GM03348 (cell line): ENCODE measurements at regions not wholly inside any gene's neighbourhood (a gene's known extent, or its start where the extent isn't known, plus 50 kb on each side); places are given as distances from the start of the nearest gene placed in this dataset.
"Not testable (repeated sequence)": the region's sequence is repeated elsewhere in the genome, so short reads cannot be mapped to it uniquely, and the experiment has no call there.

Experiments
- DNase-seq: peaks from one replicate; pipeline ENCODE4 v3.0.0; 2012; ENCODE audit warnings: low spot score

DNA sequence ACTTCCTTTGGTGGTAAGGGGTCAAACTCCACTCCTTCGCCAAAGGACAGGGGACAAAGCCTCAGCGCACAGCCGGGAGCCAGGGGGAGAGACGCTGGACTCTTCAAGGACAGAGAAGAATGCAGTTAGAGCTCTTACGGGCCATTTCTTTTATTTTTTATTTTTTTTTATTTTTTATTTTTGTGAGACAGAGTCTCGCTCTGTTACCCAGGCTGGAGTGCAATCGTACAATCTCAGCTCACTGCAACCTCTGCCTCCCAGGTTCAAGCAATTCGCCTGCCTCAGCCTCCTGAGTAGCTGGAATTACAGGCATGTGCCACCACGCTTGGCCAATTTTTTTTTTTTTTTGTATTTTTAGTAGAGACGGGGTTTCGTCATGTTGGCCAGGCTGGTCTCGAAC is 93.2 kb upstream of the RPH3AL start, which contains the start of gene RFLNB:
Gene RFLNB, minus strand, starts transcription at position 101 of the 400 bp plus-strand sequence.
- not testable (repeated sequence) for DNase-seq

DNA sequence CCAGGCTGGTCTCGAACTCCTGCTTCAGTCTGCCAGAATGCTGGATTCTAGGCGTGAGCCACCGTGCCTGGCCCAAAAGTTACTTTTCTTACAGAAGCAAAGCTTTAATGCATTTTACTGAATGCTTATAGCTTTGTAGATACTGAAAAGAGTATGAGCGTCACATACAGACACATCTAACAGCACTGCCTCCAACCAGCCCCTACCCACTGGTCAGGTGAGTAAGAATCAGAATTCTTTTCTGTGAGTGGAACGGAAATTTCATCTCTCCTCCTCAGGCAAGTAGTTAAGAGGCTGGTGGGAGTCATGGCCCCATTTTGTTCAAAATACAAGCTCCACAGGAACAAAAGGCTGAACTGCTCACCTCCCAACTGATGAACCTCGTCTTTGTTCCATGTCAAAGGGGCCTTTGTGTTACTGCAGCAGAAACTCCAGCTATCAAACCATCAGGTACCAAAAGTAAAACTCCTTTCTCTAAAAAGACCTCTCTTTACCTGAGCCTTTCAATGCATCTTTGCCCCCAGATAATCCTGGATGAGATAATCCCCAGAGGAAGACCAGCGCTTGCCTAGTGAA is 92.4 kb upstream of the RPH3AL start:
- DNase-seq: no peak

DNA sequence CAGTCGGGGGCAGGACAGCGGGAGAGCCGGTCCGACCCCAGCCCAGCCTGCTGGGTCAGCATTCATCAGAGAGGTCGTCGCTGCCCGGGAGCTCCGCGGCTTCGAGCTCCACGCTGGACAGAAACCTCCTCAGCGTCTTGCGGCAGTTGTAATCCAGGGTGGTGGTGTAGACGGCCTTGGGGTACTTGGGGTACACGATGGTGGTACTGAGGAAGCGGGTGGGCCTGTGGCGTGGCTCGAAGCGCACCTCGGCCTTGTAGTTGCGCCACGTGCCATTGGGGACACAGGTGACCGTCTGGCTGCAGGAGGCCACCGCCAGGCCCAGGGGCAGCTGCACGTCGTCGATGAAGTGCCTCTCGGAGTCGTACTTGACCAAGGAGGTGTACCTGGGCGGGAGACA is 90.5 kb upstream of the RPH3AL start:
- DNase-seq: no peak

DNA sequence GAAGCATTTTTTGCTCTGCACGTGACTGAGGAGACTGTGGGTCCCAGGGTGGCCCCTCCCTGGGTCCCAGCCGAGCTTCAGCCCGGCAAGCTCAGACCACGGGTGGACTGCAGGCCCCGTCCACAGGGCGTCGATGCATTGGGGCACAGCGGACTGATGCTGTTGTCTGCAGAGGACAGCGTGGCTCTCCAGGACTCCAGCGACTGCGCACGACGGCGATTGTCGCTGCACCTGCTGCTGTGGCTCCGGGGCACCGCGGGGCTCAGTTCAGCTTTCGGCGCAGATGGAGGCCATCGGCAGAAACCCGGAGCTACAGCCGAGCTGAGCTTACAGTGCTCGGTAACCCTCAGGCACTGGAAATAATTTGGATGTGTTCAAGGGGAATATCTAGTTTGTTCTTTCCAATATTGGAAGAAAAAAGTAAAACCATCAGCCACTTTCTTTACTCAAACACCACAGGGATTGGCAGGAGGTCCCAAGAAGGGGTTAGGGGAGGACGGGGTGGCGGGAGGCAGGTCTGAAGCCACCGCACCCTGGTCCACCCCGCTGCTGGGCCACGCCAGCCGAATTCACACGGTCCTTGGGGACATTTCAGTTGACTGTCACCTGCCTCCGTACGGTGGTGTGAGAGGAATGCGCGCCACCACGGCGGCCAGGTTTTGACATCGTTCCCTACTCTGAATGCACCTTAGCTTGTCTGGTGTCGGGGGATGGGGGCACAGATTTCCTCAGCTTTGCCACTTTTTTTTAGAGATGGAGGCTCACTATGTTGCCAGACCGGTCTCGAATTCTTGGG is 88.7 kb upstream of the RPH3AL start:
- no peak for DNase-seq

DNA sequence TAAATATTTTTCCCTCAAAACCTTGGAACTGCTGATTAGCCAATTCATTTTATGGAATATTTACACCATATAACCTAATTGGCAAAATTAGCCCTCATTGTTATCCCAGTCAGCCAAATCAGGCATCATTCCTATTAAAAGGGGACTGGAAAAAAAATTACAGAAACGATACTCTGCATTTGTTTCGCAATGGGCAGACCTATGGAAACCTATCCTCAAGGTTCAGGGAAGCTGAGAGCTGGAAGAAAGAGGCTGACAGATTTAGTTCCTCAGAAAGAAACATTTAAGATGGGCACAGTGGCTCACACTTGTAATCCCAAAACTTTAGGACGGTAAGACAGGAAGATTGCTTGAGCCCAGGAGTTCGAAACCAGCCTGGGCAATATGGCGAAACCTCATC is 85.6 kb upstream of the RPH3AL start:
- DNase-seq: no peak

DNA sequence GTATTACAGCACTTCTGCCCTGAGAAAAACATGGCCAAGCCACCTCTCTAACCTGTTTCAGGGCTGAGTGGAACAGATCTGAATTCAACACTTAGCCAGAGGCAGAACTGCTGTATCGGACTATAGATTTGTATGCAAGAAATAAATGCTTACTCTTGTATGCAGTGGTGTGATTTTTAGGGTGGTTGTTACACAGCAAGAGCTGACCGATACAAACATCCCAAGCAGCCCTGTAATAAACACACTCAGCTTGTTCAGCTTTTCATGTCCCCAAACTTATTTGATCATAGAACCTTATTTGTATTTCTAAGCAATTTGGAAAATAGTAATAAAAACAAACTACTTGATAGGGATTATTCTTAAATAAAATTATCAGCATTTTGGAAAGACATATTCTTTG is 84.9 kb upstream of the RPH3AL start:
- DNase-seq: no peak

DNA sequence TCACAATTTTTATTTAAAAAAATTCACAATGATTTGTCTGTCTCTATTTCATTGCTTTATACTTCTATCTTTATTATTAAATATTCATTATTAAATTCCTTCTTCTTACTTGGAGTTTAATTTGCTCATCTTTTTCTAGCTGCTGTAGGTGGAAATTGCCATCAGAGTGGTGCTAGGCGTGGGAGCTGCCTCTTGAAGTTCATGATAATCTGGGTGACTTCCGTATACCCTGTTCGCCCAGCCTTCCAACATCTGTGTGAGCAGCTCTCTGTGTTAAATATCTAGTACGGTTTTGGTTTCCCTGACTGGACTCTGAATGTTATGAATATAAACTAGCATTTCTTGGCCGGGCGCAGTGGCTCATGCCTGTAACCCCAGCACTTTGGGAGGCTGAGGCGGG is 84.0 kb upstream of the RPH3AL start:
- DNase-seq: no peak

DNA sequence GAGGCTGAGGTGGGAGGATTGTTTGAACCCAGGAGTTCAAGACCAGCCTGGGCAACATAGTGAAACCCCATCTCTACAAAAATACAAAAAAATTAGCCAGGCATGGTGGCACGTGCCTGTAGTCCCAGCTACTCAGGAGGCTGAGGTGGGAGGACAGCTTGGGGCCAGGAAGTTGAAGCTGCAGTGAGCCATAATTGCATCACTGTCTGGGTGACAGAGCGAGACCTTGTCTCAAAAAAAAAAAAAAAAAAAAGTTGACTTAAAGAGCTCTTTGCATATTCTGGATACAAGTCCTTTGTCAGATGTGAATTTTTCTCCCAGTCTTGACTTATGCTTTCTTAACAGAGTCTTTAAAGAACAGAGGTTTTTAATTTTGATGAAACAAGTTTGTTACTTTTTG is 79.9 kb upstream of the RPH3AL start:
- DNase-seq: not testable (repeated sequence)

DNA sequence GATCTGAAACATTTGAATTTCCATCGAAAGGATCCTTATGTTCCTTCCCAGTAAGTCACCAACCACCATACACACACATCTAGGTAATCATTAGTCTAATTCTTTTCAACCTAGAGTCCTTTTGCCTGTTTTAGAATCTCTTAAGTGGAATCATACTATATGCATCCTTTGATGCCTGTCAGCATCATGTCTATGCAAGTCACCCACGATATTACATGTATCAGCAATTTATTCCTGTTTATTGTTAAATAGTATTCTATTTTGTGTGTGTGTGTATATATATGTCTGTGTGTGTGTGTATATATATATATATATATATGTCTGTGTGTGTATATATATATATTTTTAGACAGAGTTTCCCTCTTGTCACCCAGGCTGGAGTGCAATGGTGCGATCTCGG is 78.9 kb upstream of the RPH3AL start:
- DNase-seq: no peak

DNA sequence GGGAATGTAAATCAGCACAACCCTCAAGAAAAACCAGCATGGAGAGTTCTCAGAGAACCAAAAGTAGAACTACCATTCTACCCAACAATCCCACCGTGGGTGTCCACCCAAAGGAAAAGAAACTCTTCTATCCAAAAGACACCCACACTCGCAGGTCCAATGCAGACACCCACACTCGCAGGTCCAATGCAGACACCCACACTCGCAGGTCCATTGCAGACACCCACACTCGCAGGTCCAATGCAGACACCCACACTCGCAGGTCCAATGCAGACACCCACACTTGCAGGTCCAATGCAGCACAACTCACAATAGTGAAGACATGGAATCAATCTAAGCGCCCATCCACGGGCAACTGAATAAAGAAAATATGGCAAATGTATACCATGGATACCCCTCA is 77.0 kb upstream of the RPH3AL start:
- no peak for DNase-seq

DNA sequence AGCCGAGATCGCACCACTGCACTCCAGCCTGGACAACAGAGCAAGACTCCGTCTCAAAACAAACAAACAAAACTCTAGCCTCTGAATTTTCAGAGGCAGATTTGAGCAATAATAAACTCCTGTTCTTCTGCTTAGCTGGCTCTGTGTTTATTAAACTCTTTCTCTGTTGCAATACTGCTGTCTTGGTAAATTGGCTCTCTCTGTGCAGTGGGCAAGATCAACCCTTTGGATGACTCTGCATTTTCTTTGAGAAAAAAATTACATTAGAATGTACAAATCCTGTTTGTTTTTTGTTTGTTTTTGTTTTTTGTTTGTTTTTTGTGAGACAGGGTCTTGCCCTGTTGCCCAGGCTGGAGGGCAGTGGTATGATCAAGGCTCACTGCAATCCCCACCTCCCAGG is 75.8 kb upstream of the RPH3AL start:
- no peak for DNase-seq

DNA sequence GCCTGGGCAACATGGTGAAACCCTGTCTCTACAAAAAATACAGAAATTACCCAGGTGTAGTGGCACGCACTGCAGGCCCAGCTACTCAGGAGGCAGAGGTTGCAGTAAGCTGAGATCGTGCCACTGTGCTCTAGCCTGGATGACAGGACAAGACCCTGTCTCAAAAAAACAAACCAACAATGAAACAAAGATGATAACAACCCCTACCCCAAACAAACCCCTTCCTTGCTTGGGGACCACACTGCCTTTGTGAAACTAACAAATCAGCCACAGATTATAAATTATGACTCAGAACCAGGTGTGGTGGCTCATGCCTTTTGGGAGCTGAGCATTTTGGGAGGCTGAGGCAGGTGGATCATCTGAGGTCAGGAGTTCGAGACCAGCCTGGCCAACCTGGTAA is 75.3 kb upstream of the RPH3AL start:
- DNase-seq: no peak

DNA sequence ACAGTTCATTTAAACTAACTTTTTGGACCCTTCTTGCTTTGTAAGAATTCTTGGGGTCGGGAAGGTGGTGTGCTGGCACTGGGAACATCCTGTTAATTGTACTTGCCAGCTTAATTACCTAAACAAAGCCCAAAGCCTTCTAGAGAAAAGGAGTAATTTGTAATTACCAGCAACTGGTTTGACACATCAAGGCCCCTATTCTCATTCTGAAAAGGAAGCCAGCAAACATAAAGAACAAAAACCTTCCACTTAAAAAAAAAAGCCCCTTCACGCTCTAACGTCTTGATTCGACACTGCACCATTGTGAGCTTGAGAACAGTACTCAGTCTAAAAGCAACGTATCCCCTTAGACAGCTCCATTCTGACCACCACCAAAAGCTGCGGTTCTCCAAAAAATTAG is 74.7 kb upstream of the RPH3AL start:
- DNase-seq: no peak

DNA sequence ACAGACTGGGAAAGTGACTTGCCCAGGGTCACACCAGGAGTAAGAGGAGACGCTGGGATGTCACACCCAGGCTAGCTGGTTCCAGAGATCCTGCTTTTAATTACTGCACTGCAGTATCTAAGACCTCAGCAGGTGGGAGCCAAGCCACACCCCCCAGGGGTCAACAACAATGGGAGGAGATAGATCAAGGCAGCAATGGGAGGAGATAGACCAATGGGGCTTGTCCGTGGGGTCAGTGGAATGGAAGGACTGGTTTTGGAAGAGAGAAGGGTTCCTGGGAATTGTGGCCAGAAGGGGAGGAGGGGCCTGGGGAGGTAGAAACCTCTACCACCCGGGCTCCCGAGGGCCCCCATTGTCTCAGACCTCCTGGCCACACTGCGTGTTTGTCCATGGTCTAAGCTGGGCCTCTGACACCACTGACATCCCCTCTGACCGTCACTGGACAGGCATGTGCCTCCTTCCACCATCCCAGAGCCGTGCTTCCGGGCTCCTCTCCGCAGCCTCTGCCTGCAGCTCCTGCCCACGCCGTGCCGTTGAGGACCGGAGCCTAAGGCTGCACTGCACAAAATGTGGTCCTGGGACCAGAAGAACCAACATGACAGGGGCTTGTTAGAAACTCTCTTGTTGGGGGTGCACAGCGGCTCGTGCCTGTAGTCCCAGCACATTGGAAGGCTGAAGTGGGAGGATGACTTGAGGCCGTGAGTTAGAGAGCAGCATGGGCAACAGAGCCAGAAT is 69.8 kb upstream of the RPH3AL start:
- DNase-seq: no peak

DNA sequence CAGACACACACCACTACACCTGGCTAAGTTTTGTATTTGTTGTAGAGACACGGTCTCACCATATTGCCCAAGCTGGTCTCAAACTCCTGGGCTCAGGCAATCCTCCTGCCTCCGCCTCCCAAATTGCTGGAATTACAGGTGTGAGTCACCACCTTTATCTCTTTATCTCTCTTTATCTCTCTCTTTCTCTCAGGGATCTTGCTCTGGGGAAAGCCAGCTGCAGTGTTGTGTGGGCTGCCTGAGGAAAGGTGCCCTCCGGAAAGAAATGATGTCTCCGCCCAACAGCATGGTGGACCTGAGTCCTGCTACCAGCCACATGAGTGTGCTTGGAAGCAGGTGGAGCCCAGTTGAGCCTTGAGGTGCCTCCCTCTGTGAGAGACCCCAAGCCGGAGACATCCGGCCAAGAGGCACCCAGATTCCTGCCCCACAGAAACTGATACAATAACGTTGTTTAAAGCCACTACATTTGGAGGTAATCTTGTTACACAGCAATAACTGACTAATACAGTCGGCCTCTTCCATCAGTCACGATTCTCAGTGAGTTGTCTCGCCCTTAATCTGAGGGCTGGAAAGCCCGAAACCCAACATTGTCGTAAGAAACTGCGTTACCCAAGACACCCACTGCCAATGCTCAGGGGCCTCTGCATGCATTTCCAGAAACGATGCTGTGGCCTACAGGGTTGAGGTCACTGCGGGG is 68.0 kb upstream of the RPH3AL start:
- no peak for DNase-seq

DNA sequence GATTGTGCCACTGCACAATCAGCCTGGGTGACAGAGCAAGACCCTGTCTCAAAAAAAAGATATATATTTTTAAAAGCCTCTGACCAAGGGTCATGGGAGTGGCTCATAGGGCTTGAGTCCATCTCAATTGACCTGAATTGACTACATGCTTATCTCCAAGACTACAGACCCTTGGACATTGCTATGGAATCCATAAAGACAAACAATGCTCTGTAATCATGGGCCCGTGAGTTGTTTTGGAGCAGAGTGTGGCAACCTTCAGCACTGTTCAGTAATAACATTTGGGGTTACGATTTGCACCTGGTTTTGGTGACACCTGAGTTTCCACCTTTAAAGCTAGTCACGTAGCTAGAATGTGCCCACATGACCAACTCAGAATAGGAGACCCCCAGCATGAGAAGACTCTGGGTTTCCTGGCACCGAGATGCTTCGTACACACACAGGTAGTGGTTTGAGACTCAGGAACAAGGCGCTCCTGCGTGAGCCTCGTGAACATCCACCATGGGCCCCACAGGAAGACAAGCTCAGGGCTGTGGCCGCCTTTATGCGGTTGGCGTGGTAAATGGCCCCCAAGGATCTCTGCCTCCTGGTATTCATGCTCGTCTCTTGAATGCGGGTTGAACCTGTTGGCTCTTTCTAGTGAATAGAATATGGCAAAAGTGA is 66.6 kb upstream of the RPH3AL start:
- DNase-seq: no peak

DNA sequence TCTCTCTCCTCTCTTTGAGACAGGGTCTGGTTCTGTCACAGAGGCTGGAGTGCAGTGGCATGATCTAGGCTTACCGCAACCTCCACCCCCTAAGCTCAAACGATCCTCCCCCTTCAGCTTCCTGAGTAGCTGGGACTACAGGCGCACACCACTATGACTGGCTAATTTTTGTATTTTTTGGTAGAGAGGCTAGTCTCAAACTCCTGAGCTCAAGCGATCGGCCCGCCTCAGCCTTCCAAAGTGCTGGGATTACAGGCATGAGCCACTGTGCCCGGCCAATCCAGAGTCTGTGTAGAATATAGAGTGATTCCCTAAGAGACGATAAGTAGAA is 65.8 kb upstream of the RPH3AL start:
- no peak for DNase-seq

DNA sequence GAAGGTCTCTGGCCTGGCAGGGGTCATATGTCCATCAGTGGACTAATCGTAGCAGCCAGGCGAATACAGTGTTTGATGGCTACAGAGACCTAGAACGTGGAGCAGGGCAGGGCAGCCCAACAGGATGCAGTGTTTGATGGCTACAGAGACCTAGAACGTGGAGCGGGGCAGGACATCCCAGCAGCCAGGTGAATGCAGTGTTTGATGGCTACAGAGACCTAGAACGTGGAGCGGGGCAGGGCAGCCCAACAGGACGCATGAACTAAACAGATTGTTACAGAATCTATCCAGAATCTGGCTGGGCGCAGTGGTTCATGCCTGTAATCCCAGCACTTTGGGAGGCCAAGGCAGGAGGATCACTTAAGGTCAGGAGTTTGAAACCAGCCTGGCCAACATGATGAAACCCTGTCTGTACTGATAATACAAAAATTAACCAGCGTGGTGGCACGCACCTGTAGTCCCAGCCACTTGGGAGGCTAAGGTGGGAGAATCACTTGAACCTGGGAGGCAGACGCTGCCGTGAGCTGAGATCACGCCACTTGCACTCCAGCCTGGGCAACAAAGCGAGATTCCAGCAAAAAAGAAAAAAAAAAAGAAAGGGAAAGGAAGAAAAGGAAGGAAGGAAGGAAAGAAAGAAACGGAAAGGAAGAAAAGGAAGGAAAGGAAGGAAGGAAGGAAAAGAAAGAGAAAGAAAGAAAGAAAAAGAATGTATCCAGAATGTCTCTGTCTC is 65.2 kb upstream of the RPH3AL start:
- DNase-seq: no peak

DNA sequence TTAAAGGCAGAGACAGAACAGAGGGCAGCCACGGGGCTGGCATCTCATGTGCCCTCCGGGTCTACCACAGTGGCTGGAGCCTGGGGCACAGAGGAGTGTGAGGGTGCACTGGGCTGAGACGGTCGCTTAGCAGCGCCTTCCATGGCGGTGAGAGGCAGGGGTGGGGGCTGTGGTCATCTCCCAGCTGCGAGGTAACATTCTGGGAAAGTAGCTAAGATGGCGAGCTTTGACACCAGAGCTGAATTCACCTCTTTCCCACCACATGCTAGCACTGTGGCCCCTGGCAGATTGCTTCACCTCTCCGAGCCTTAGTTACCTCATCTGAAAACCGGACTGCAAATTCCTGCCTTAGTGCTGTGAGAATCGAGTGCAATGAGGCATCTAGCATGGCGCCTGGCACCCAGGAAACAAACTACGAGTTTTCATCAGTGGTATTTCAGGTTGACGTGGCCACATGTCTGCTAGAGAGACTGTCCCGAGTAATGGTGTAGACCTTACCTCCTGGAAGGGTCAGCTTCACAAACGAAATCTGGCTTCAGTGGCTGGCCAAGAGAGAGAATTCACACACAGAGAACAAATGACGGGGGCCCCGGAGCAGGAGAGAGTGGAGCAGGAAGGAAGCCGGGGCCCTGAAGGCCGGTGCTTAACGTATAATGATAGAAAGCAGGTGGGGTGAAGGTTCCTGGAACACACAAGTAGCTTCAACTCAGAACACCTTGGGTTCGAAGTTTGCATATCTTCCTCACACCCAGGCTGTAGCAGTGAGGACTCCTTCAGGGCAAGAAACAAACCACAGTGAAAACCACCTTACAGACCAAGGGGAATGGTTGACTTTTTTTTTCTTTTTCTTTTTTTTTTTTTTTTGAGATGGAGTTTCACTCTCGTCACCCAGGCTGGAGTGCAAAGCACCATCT is 63.9 kb upstream of the RPH3AL start:
- no peak for DNase-seq

DNA sequence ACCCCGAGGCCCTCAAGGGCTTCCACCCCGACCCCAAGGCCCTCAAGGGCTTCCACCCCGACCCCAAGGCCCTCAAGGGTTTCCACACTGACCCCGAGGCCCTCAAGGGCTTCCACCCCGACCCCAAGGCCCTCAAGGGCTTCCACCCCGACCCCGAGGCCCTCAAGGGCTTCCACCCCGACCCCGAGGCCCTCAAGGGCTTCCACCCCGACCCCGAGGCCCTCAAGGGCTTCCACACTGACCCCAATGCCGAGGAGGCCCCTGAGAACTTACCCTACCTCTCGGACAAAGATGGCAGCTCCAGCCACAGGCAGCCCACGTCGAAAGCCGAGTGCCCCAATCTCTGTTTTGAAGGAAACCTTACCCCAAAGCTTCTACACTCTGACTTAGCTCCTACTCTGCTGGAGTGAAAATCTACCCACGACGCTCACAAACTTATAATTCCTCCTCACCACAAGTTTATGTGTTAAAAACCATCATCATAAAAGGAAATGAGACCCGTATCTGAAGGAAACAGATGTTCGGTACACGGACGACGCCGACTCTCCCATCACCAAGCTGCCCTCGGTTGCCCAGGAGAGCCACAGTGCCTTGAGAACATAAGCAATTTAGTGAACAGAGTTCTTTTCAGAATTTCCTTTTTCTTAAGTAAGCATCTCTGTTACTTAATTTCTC is 61.2 kb upstream of the RPH3AL start:
- no peak for DNase-seq
